HEK293 (cell line): ENCODE measurements at regions not wholly inside any gene's neighbourhood (a gene's known extent, or its start where the extent isn't known, plus 50 kb on each side); places are given as distances from the start of the nearest gene placed in this dataset.

Experiments used
- CTCF ChIA-PET: fragments of 350-600 bp; formaldehyde crosslinking; extraction: SDS; loops from one replicate; lab custom pipeline; 2021; ENCODE audit warnings: antibody characterized with exemption; lab: Yijun Ruan, JAX
- POLR2A ChIA-PET: fragments of 300-600 bp; formaldehyde crosslinking; extraction: SDS; loops from one replicate; lab custom pipeline; 2020; ENCODE audit warnings: antibody characterized with exemption, inconsistent platforms; lab: Yijun Ruan, JAX
- H3K27ac ChIP-seq: fragments of 200-500 bp; sonication (Bioruptor generic); 2 replicates; pipeline ENCODE4 v1.5.1; 2014; ENCODE audit warnings: low read depth, low read length, control low read depth, inconsistent platforms; ENCODE audit errors: extremely low read depth
- H3K36me3 ChIP-seq, 2 experiments: fragments of 200-500 bp in 1 of 2; sonication (Bioruptor generic) in 1 of 2; 1 replicate in 1 of 2; 2 replicates in 1 of 2; pipeline ENCODE4 v1.5.1; 2014 to 2017; ENCODE audit warnings: inconsistent platforms in 2 of 2, low read length in 2 of 2; ENCODE audit not compliant: control insufficient read depth in 2 of 2, insufficient read depth in 1 of 2
- H3K4me1 ChIP-seq: fragments of 200-500 bp; sonication (Bioruptor generic); 2 replicates; pipeline ENCODE4 v1.5.1; 2014; ENCODE audit warnings: mild to moderate bottlenecking, low read length, inconsistent platforms; ENCODE audit not compliant: control insufficient read depth, insufficient read depth
- H3K4me3 ChIP-seq: 2 replicates; pipeline ENCODE4 v1.5.1; 2011; ENCODE audit warnings: low read depth, mild to moderate bottlenecking, control low read depth, low read length, moderate library complexity
- H3K9me3 ChIP-seq: fragments of 200-500 bp; sonication (Bioruptor generic); 2 replicates; pipeline ENCODE4 v1.5.1; 2014; ENCODE audit warnings: low read depth, low read length, inconsistent platforms; ENCODE audit not compliant: control insufficient read depth, insufficient read depth
- HIC1 ChIP-seq: fragments of 450-650 bp; formaldehyde crosslinking; IDR thresholded peaks from 2 replicates; pipeline ENCODE4 v1.5.1; 2016; ENCODE audit warnings: missing biosample characterization, missing genetic modification characterization
- PATZ1 ChIP-seq: fragments of 450-650 bp; formaldehyde crosslinking; IDR thresholded peaks from 2 replicates; pipeline ENCODE4 v1.5.1; 2016; ENCODE audit warnings: missing biosample characterization, missing genetic modification characterization
- PRDM4 ChIP-seq: fragments of 450-650 bp; formaldehyde crosslinking; IDR thresholded peaks from 2 replicates; pipeline ENCODE4 v1.5.1; 2017; ENCODE audit warnings: missing biosample characterization, missing genetic modification characterization
- SALL2 ChIP-seq: fragments of 450-650 bp; formaldehyde crosslinking; IDR thresholded peaks from 2 replicates; pipeline ENCODE4 v1.5.0; 2017; ENCODE audit warnings: missing biosample characterization, mild to moderate bottlenecking, missing genetic modification characterization, borderline replicate concordance
- SCRT2 ChIP-seq: fragments of 450-650 bp; formaldehyde crosslinking; IDR thresholded peaks from 2 replicates; pipeline ENCODE4 v1.5.1; 2016; ENCODE audit warnings: missing biosample characterization, missing genetic modification characterization
- SP3 ChIP-seq: fragments of 450-650 bp; formaldehyde crosslinking; IDR thresholded peaks from 2 replicates; pipeline ENCODE4 v1.5.1; 2016; ENCODE audit warnings: missing biosample characterization, missing genetic modification characterization
- TCF7L2 ChIP-seq: IDR thresholded peaks from 2 replicates; pipeline ENCODE4 v1.6.1; 2011; ENCODE audit warnings: low read depth, mild to moderate bottlenecking, inconsistent platforms, low read length, moderate library complexity, borderline replicate concordance
- ZNF114 ChIP-seq: fragments of 450-650 bp; formaldehyde crosslinking; IDR thresholded peaks from 2 replicates; pipeline ENCODE4 v1.5.0; 2017; ENCODE audit warnings: missing biosample characterization, missing genetic modification characterization
- ZNF133 ChIP-seq: fragments of 450-650 bp; formaldehyde crosslinking; IDR thresholded peaks from 2 replicates; pipeline ENCODE4 v1.5.1; 2016; ENCODE audit warnings: missing biosample characterization, missing genetic modification characterization
- ZNF138 ChIP-seq: fragments of 450-650 bp; formaldehyde crosslinking; IDR thresholded peaks from 2 replicates; pipeline ENCODE4 v1.5.1; 2016; ENCODE audit warnings: missing biosample characterization, missing genetic modification characterization, borderline replicate concordance
- ZNF174 ChIP-seq: fragments of 450-650 bp; formaldehyde crosslinking; IDR thresholded peaks from 2 replicates; pipeline ENCODE4 v1.5.0; 2017; ENCODE audit warnings: missing biosample characterization, mild to moderate bottlenecking, missing genetic modification characterization
- ZNF248 ChIP-seq: fragments of 450-650 bp; formaldehyde crosslinking; IDR thresholded peaks from 2 replicates; pipeline ENCODE4 v1.5.1; 2017; ENCODE audit warnings: missing biosample characterization, missing genetic modification characterization
- ZNF26 ChIP-seq: fragments of 450-650 bp; formaldehyde crosslinking; IDR thresholded peaks from 2 replicates; pipeline ENCODE4 v1.5.1; 2016; ENCODE audit warnings: missing biosample characterization, missing genetic modification characterization
- ZNF292 ChIP-seq: fragments of 450-650 bp; formaldehyde crosslinking; IDR thresholded peaks from 2 replicates; pipeline ENCODE4 v1.5.1; 2016; ENCODE audit warnings: low read depth, missing biosample characterization, missing genetic modification characterization, borderline replicate concordance
- ZNF302 ChIP-seq: fragments of 450-650 bp; formaldehyde crosslinking; IDR thresholded peaks from 2 replicates; pipeline ENCODE4 v1.5.1; 2016; ENCODE audit warnings: missing biosample characterization, missing genetic modification characterization, low read depth
- ZNF48 ChIP-seq: fragments of 450-650 bp; formaldehyde crosslinking; IDR thresholded peaks from 2 replicates; pipeline ENCODE4 v1.5.1; 2016; ENCODE audit warnings: missing biosample characterization, missing genetic modification characterization
- ZNF529 ChIP-seq: fragments of 450-650 bp; formaldehyde crosslinking; IDR thresholded peaks from 2 replicates; pipeline ENCODE4 v1.5.1; 2017; ENCODE audit warnings: missing genetic modification characterization, missing biosample characterization; ENCODE audit not compliant: insufficient replicate concordance
- ZNF544 ChIP-seq: fragments of 450-650 bp; formaldehyde crosslinking; IDR thresholded peaks from 2 replicates; pipeline ENCODE4 v1.5.0; 2017; ENCODE audit warnings: missing biosample characterization, missing genetic modification characterization
- ZNF555 ChIP-seq: fragments of 450-650 bp; formaldehyde crosslinking; conservative IDR thresholded peaks from 2 replicates; pipeline ENCODE4 v1.5.1; 2017; ENCODE audit warnings: missing biosample characterization, mild to moderate bottlenecking, missing genetic modification characterization, inconsistent platforms
- ZNF629 ChIP-seq: fragments of 450-650 bp; formaldehyde crosslinking; IDR thresholded peaks from 2 replicates; pipeline ENCODE4 v1.5.1; 2017; ENCODE audit warnings: missing biosample characterization, missing genetic modification characterization
- ZNF645 ChIP-seq: fragments of 450-650 bp; formaldehyde crosslinking; IDR thresholded peaks from 2 replicates; pipeline ENCODE4; 2016; ENCODE audit warnings: missing biosample characterization, missing genetic modification characterization
- ZNF670 ChIP-seq: fragments of 450-650 bp; formaldehyde crosslinking; IDR thresholded peaks from 2 replicates; pipeline ENCODE4 v1.5.1; 2016; ENCODE audit warnings: missing biosample characterization, missing genetic modification characterization, low read depth
- ZSCAN30 ChIP-seq: fragments of 450-650 bp; IDR thresholded peaks from 2 replicates; pipeline ENCODE4 v1.5.1; 2018; ENCODE audit warnings: missing biosample characterization, mild to moderate bottlenecking, missing genetic modification characterization, moderate library complexity
- ZSCAN4 ChIP-seq: fragments of 450-650 bp; formaldehyde crosslinking; IDR thresholded peaks from 2 replicates; pipeline ENCODE4 v1.5.1; 2017; ENCODE audit warnings: missing biosample characterization, missing genetic modification characterization

- TF ChIP-seq ZNF114 (no peak), ZNF529 (tag by site-specific recombination) (no peak)
Observed at GRCh38 chr9:87116492-87116891, 169.2 kb upstream of the GAS1 start (continued).

GRCh38 chr9:87118594-87118993, 171.3 kb upstream of the GAS1 start:
- TF ChIP-seq HIC1 (no peak), ZNF555 (tag by site-specific recombination) (no peak), ZNF629 (tag by site-specific recombination) (no peak), ZSCAN30 (tag by site-specific recombination) (no peak), ZNF26 (tag by site-specific recombination) (no peak), ZNF544 (tag by site-specific recombination) (no peak), TCF7L2 (no peak), SALL2 (tag by site-specific recombination) (no peak), ZSCAN4 (tag by site-specific recombination) (no peak), PATZ1 (tag by site-specific recombination) (no peak), ZNF292 (no peak)
- H3K4me3 ChIP-seq: no peak overlapping the region
- no peaks in the 10 kb centered on the region for H3K9me3 ChIP-seq
- H3K36me3 ChIP-seq: no peaks in the 10 kb centered on the region
- POLR2A ChIA-PET: no interaction called here
- H3K27ac ChIP-seq: no peak overlapping the region
- no peaks in the 10 kb centered on the region for H3K4me1 ChIP-seq
- CTCF ChIA-PET: no interaction called here

- POLR2A ChIA-PET: no interaction called here
- Histone ChIP-seq H3K36me3 (no peaks in the 10 kb centered on the region), H3K4me1 (no peaks in the 10 kb centered on the region), H3K4me3 (no peak overlapping the region), H3K27ac (no peak overlapping the region), H3K9me3 (no peaks in the 10 kb centered on the region)
- TF ChIP-seq ZNF48 (tag by site-specific recombination) (no peak), ZNF174 (tag by site-specific recombination) (no peak), PRDM4 (tag by site-specific recombination) (no peak), ZNF248 (tag by site-specific recombination) (no peak), ZNF670 (tag by site-specific recombination) (no peak), SCRT2 (no peak), ZNF302 (tag by site-specific recombination) (no peak), ZNF133 (tag by site-specific recombination) (no peak), ZNF138 (tag by site-specific recombination) (no peak), ZNF645 (no peak), SP3 (tag by site-specific recombination) (no peak)
- CTCF ChIA-PET: no interaction called here
Observed at GRCh38 chr9:87119328-87119881, 172.1 kb upstream of the GAS1 start.
